ENCODE measurements at regions not wholly inside any gene's neighbourhood (a gene's known extent, or its start where the extent isn't known, plus 50 kb on each side); places are given as distances from the start of the nearest gene placed in this dataset.
A peak's percentile ranks its signal among the peaks of the same experiment; 100 is the strongest.

DNA sequence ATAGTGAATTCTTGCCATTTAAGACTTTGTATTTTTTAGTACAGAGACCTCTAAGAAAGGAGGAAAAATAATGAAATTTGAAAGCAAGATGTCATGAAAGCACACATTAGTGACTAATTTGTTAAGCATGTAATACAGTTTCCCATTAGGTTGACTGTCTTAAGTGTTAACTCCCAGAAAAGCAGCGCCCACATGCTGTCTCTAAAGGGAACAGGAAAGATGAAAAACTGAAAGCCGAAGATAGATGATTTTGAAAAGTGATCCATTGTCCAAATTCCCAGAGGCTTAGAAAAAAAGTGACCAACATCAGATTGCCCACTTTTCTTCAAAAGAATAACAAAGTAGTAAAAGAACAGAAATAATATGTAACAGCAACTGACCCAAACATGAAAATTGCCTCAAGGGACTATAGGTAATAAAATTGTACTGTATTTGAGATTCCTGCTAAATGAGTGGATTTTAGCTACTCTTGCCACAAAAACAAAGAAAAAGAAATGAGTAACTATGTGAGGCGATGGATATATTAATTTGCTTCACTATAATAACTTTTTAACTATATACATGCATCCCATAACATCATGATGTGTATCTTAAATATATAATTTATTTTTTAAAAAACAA lies 83.2 kb upstream of the OGFRL1 start:
- Histone ChIP-seq H3K4me1 (no peaks in the 10 kb centered on the region), H3K27me3 (no peaks in the 10 kb centered on the region), H3K9me3 (no peaks in the 10 kb centered on the region), H3K4me3 (no peak overlapping the region), H3K27ac (peak overlapping the region in 1 of 2 donors; percentile 8), H3K36me3 (no peaks in the 10 kb centered on the region)
- TF ChIP-seq, protein P1, sequence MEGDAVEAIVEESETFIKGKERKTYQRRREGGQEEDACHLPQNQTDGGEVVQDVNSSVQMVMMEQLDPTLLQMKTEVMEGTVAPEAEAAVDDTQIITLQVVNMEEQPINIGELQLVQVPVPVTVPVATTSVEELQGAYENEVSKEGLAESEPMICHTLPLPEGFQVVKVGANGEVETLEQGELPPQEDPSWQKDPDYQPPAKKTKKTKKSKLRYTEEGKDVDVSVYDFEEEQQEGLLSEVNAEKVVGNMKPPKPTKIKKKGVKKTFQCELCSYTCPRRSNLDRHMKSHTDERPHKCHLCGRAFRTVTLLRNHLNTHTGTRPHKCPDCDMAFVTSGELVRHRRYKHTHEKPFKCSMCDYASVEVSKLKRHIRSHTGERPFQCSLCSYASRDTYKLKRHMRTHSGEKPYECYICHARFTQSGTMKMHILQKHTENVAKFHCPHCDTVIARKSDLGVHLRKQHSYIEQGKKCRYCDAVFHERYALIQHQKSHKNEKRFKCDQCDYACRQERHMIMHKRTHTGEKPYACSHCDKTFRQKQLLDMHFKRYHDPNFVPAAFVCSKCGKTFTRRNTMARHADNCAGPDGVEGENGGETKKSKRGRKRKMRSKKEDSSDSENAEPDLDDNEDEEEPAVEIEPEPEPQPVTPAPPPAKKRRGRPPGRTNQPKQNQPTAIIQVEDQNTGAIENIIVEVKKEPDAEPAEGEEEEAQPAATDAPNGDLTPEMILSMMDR (IDR thresholded peaks at IDR 0.05): no peak
- TF ChIP-seq POLR2A (IDR thresholded peaks at IDR 0.05): no peak
- no peak for DNase-seq
- intact Hi-C loops (cut with DNase I; ENCODE audit: low total_unique reads): no loop called here

DNA sequence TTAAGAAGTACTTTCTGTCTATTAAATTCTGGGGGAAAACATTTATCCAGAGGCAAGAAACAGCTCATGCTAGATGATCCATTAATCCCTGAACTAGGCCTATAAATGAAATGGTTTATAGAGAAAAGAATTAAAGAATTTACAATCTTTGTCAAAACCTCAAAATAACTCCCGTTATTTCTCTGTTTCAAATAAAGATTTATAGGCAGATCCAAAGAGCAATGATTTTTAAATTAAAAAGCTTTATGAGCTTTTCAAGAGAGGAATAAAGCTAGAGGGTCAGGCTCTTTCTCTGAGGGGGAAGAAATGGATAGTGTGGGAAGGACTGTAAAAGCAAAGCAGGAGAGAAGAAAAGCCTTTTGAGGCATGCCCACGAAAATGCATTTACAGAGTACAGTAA lies 82.5 kb upstream of the OGFRL1 start:
- Histone ChIP-seq H3K4me1 (no peaks in the 10 kb centered on the region), H3K36me3 (no peaks in the 10 kb centered on the region), H3K4me3 (no peak overlapping the region), H3K9me3 (no peaks in the 10 kb centered on the region), H3K27me3 (no peaks in the 10 kb centered on the region), H3K27ac (no peak overlapping the region)
- DNase-seq: no peak
- intact Hi-C loops (cut with DNase I; ENCODE audit: low total_unique reads): no loop called here
- TF ChIP-seq, protein P1 (IDR thresholded peaks at IDR 0.05): no peak
- no peak for TF ChIP-seq POLR2A (IDR thresholded peaks at IDR 0.05)

DNA sequence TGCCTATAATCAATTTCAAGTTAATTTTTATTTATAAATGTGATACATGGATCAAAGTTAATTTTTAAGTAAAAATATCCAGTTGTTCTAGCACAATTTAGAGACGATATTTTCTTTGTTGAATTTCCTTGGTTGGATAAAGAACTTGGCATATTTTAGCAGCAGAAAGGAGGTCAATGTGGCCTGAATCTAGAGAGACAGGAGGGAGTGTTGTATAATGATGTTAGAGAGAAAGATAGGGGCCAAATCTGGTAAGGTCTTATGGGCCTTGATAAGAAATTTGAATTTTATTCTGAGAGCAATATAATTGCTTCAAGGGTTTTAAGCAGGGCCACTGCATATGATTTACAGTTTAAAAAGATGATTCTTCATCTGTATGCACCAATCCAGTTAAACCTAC lies 79.4 kb upstream of the OGFRL1 start:
- Histone ChIP-seq H3K36me3 (no peaks in the 10 kb centered on the region), H3K9me3 (no peaks in the 10 kb centered on the region), H3K27ac (no peak overlapping the region), H3K4me3 (no peak overlapping the region), H3K27me3 (no peaks in the 10 kb centered on the region), H3K4me1 (no peaks in the 10 kb centered on the region)
- intact Hi-C loops (cut with DNase I; ENCODE audit: low total_unique reads): no loop called here
- DNase-seq: no peak
- TF ChIP-seq, protein P1 (IDR thresholded peaks at IDR 0.05): no peak
- no peak for TF ChIP-seq POLR2A (IDR thresholded peaks at IDR 0.05)

DNA sequence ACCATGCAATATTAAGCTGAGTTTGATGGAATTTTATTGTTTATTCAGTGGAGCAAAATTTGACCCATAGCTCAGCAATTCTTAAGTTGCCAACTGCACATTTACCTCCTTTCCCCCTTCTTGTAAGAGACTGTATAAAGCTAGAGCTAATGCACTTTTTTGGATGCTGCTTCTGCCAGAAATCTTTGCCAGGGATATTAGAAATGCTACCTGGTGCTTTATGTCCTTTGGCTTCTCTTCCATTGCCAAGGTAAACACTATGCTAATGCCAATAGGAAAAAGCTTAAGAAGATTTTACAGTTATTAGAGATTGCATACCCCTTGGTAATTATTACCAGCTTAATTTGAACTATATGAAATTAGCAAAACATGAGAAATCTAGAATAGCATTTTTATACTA lies 79.0 kb upstream of the OGFRL1 start:
- DNase-seq: no peak
- no peaks in the 10 kb centered on the region for H3K36me3 ChIP-seq
- no peak overlapping the region for H3K27ac ChIP-seq
- no peak overlapping the region for H3K4me3 ChIP-seq
- H3K27me3 ChIP-seq: no peaks in the 10 kb centered on the region
- H3K9me3 ChIP-seq: no peaks in the 10 kb centered on the region
- intact Hi-C loops (cut with DNase I; ENCODE audit: low total_unique reads): no loop called here
- H3K4me1 ChIP-seq: no peaks in the 10 kb centered on the region
- TF ChIP-seq, protein P1 (IDR thresholded peaks at IDR 0.05): no peak
- no peak for TF ChIP-seq POLR2A (IDR thresholded peaks at IDR 0.05)

DNA sequence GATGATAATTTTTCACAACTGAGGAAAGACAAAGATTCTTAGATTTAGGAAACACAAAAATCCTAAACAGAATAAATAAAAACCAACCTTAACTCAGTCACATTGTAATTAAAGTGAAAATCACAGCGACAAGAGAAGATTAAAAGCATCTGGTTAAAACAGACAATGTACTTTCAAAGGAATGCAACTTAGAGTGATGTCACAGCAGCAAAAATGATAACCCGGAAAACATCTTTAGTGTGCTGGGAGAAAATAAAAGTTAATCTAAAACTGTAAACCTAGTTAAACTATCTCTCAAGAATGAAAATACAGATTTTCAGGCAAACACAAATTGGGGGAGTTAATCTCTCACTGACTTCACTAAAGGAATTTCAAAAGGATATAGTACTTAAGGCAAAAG lies 76.8 kb upstream of the OGFRL1 start:
- Histone ChIP-seq H3K9me3 (no peaks in the 10 kb centered on the region), H3K4me1 (no peaks in the 10 kb centered on the region), H3K27me3 (no peaks in the 10 kb centered on the region), H3K4me3 (no peak overlapping the region), H3K27ac (no peak overlapping the region), H3K36me3 (no peaks in the 10 kb centered on the region)
- DNase-seq: no peak
- TF ChIP-seq POLR2A (IDR thresholded peaks at IDR 0.05): no peak
- TF ChIP-seq, protein P1 (IDR thresholded peaks at IDR 0.05): no peak
- intact Hi-C loops (cut with DNase I; ENCODE audit: low total_unique reads): no loop called here

Measured in uterus (tissue), 3 donors.